ENCODE measurements at regions not wholly inside any gene's neighbourhood (a gene's known extent, or its start where the extent isn't known, plus 50 kb on each side); places are given as distances from the start of the nearest gene placed in this dataset.

DNA sequence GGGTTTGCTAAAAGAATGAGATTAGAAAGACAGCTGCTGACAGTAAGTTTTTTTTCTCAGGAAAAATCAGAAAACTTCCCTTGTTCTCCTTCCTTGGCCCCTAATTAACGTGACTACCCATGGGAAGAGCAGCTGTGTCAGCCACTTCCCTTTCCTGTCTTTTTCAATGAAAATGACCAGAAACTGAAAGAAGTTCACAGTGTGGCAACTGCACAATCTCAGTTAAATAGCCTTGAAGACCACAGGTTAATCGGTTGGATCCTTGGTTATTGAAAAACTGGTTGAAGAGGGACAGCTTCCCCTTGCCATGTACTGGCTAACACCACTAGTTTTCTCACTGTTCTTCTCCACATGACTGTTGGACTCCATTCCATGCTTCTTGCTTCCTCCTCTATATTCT, 148.8 kb upstream of the AGR3 start:
- H3K79me2 ChIP-seq (ENCODE audit: low read length): no peaks in the 10 kb centered on the region
- H3K4me2 ChIP-seq (ENCODE audit: low read depth, low read length): peak overlapping the region; percentile 25; the same call in 1 of the 2 replicates
- TF ChIP-seq EZH2 (optimal IDR thresholded peaks at IDR 0.05; ENCODE audit: low read depth, low read length) (no peak), EZH2phosphoT487 (IDR thresholded peaks at IDR 0.05; ENCODE audit: low read length) (no peak)
- no peaks in the 10 kb centered on the region for H3K27me3 ChIP-seq (replicated peaks; ENCODE audit: insufficient read depth, low read length)
- H3K4me3 ChIP-seq (ENCODE audit: low read length): no peak overlapping the region
- H4K20me1 ChIP-seq (ENCODE audit: insufficient read depth, low read length): no peaks in the 10 kb centered on the region
- H3F3A ChIP-seq (ENCODE audit: insufficient read depth, low read length): no peaks in the 10 kb centered on the region
- no peak overlapping the region for H3K9ac ChIP-seq (ENCODE audit: low read length)
- DNase-seq: peak; percentile 12
- H3K9me3 ChIP-seq (replicated peaks; ENCODE audit: insufficient read depth, low read length): no peaks in the 10 kb centered on the region
- H2AFZ ChIP-seq (ENCODE audit: low read length): no peak overlapping the region
- H3K36me3 ChIP-seq (replicated peaks; ENCODE audit: insufficient read depth, low read length): no peaks in the 10 kb centered on the region
- H3K9me2 ChIP-seq (replicated peaks; ENCODE audit: insufficient read depth, low read length): no peaks in the 10 kb centered on the region
- H3K4me1 ChIP-seq (ENCODE audit: low read length): peaks cover 6% of the 10 kb centered on the region
- H3K27ac ChIP-seq (ENCODE audit: low read length): no peak overlapping the region

DNA sequence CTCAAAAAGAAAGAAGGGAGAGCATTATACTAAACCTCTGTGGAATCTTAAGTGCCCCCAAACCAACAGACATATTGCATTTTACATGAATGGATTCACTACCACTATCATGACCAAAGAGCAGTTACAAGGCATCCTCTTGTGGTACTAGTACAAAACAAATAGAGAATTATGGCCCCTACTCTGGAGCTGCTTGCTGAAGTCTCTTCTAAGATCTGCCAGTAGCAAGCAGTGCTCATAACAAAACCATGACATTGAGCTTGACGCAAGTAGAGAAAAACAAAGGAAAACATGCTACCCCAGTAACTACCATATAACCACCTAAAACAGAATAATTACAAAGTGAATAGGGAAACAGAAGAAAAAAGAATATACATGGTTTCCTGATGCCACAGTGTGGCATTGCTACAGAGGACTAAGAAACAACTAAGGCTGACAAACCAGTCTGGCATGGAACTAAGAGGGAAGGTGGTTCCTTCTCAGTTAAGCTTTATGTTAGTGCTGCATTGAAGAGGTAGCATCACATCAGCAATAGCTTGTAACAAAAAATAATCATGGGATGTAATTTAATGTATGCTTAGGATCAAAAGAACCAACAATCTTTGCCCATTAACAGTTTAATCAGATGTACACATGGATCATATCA, 150.2 kb upstream of the AGR3 start:
- Histone ChIP-seq H3K4me3 (ENCODE audit: low read length) (no peak overlapping the region), H3K79me2 (ENCODE audit: low read length) (no peaks in the 10 kb centered on the region), H3K9me2 (replicated peaks; ENCODE audit: insufficient read depth, low read length) (no peaks in the 10 kb centered on the region), H3K4me2 (ENCODE audit: low read depth, low read length) (no peak overlapping the region), H3K27me3 (replicated peaks; ENCODE audit: insufficient read depth, low read length) (no peaks in the 10 kb centered on the region), H4K20me1 (ENCODE audit: insufficient read depth, low read length) (no peaks in the 10 kb centered on the region), H3K4me1 (ENCODE audit: low read length) (peaks cover 6% of the 10 kb centered on the region), H2AFZ (ENCODE audit: low read length) (no peak overlapping the region), H3K9ac (ENCODE audit: low read length) (no peak overlapping the region), H3K9me3 (replicated peaks; ENCODE audit: insufficient read depth, low read length) (no peaks in the 10 kb centered on the region), H3F3A (ENCODE audit: insufficient read depth, low read length) (no peaks in the 10 kb centered on the region), H3K36me3 (replicated peaks; ENCODE audit: insufficient read depth, low read length) (no peaks in the 10 kb centered on the region), H3K27ac (ENCODE audit: low read length) (no peak overlapping the region)
- no peak for DNase-seq
- TF ChIP-seq, protein P1, sequence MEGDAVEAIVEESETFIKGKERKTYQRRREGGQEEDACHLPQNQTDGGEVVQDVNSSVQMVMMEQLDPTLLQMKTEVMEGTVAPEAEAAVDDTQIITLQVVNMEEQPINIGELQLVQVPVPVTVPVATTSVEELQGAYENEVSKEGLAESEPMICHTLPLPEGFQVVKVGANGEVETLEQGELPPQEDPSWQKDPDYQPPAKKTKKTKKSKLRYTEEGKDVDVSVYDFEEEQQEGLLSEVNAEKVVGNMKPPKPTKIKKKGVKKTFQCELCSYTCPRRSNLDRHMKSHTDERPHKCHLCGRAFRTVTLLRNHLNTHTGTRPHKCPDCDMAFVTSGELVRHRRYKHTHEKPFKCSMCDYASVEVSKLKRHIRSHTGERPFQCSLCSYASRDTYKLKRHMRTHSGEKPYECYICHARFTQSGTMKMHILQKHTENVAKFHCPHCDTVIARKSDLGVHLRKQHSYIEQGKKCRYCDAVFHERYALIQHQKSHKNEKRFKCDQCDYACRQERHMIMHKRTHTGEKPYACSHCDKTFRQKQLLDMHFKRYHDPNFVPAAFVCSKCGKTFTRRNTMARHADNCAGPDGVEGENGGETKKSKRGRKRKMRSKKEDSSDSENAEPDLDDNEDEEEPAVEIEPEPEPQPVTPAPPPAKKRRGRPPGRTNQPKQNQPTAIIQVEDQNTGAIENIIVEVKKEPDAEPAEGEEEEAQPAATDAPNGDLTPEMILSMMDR (IDR thresholded peaks at IDR 0.05; ENCODE audit: low read length): no peak
- no peak for TF ChIP-seq EZH2 (optimal IDR thresholded peaks at IDR 0.05; ENCODE audit: low read depth, low read length)
- no peak for TF ChIP-seq EZH2phosphoT487 (IDR thresholded peaks at IDR 0.05; ENCODE audit: low read length)

DNA sequence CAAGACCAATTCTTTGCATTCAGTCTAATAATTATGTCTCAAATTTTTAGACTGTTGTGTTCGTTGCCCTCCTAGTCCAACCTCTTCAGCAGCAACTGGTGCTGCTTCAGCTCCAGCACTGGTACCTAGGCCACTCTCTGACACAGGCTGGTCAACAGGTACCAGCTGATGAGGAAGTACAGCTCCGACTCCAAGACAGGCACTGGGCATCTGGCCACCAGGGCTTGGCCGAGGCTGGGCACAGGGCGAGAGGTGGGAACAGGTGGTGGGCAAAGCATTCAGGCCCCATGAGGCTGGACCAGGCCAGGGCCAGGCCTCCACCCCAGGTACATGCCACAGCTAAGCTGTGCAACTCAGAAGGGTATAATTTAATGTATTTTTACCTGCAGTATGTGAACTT, 151.5 kb upstream of the AGR3 start:
- Histone ChIP-seq H3K27ac (ENCODE audit: low read length) (no peak overlapping the region), H3K4me1 (ENCODE audit: low read length) (peaks cover 6% of the 10 kb centered on the region), H3K9me3 (replicated peaks; ENCODE audit: insufficient read depth, low read length) (no peaks in the 10 kb centered on the region), H3K9me2 (replicated peaks; ENCODE audit: insufficient read depth, low read length) (no peaks in the 10 kb centered on the region), H4K20me1 (ENCODE audit: insufficient read depth, low read length) (no peaks in the 10 kb centered on the region), H3F3A (ENCODE audit: insufficient read depth, low read length) (no peaks in the 10 kb centered on the region), H3K79me2 (ENCODE audit: low read length) (no peaks in the 10 kb centered on the region), H3K27me3 (replicated peaks; ENCODE audit: insufficient read depth, low read length) (no peaks in the 10 kb centered on the region), H3K36me3 (replicated peaks; ENCODE audit: insufficient read depth, low read length) (no peaks in the 10 kb centered on the region), H3K4me3 (ENCODE audit: low read length) (no peak overlapping the region), H2AFZ (ENCODE audit: low read length) (no peak overlapping the region), H3K4me2 (ENCODE audit: low read depth, low read length) (no peak overlapping the region), H3K9ac (ENCODE audit: low read length) (no peak overlapping the region)
- no peak for TF ChIP-seq EZH2phosphoT487 (IDR thresholded peaks at IDR 0.05; ENCODE audit: low read length)
- TF ChIP-seq, protein P1 (IDR thresholded peaks at IDR 0.05; ENCODE audit: low read length): no peak
- no peak for TF ChIP-seq EZH2 (optimal IDR thresholded peaks at IDR 0.05; ENCODE audit: low read depth, low read length)
- no peak for DNase-seq

DNA sequence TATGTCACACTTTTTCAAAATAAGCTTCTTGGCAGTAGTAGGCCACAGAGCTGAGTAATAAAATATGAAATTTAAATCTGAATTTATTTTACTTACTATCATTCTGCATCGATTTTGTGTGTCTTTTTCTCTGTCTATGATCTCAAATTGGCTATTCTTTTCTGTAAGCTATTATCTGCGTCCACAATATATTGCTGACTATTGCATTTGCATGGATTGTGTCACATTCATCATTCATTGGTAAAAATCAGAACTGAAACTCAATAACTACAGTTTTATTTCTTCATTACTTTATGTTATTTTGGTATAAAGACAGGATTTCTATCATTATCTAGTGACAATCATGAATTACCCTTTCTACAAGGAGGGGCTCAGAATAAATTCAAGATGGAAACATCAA, 154.8 kb upstream of the AGR3 start:
- Histone ChIP-seq H3K36me3 (replicated peaks; ENCODE audit: insufficient read depth, low read length) (no peaks in the 10 kb centered on the region), H3K79me2 (ENCODE audit: low read length) (no peaks in the 10 kb centered on the region), H3K9me2 (replicated peaks; ENCODE audit: insufficient read depth, low read length) (no peaks in the 10 kb centered on the region), H3F3A (ENCODE audit: insufficient read depth, low read length) (no peaks in the 10 kb centered on the region), H2AFZ (ENCODE audit: low read length) (no peak overlapping the region), H3K9ac (ENCODE audit: low read length) (no peak overlapping the region), H3K27me3 (replicated peaks; ENCODE audit: insufficient read depth, low read length) (no peaks in the 10 kb centered on the region), H4K20me1 (ENCODE audit: insufficient read depth, low read length) (no peaks in the 10 kb centered on the region), H3K9me3 (replicated peaks; ENCODE audit: insufficient read depth, low read length) (no peaks in the 10 kb centered on the region), H3K4me3 (ENCODE audit: low read length) (no peak overlapping the region), H3K4me2 (ENCODE audit: low read depth, low read length) (no peak overlapping the region), H3K27ac (ENCODE audit: low read length) (no peak overlapping the region), H3K4me1 (ENCODE audit: low read length) (no peaks in the 10 kb centered on the region)
- no peak for TF ChIP-seq EZH2 (optimal IDR thresholded peaks at IDR 0.05; ENCODE audit: low read depth, low read length)
- TF ChIP-seq, protein P1 (IDR thresholded peaks at IDR 0.05; ENCODE audit: low read length): no peak
- no peak for TF ChIP-seq EZH2phosphoT487 (IDR thresholded peaks at IDR 0.05; ENCODE audit: low read length)
- DNase-seq: no peak

Data from MM.1S (cell line).